OCI-LY1 (cell line): ENCODE measurements at regions not wholly inside any gene's neighbourhood (a gene's known extent, or its start where the extent isn't known, plus 50 kb on each side); places are given as distances from the start of the nearest gene placed in this dataset.

Experiments
- H2AFZ ChIP-seq: fragments of 200-600 bp; sonication (generic), shearing (Covaris generic); 2 replicates; pipeline ENCODE4 v1.6.0; 2014; ENCODE audit warnings: antibody characterized with exemption, mild to moderate bottlenecking, low read length
- H3F3A ChIP-seq: fragments of 200-600 bp; sonication (generic), shearing (Covaris generic); 2 replicates; pipeline ENCODE4 v1.6.0; 2014; ENCODE audit warnings: mild to moderate bottlenecking, antibody characterized with exemption, low read length, moderate library complexity; ENCODE audit not compliant: insufficient read depth
- H3K27ac ChIP-seq: fragments of 200-600 bp; sonication (generic); 2 replicates; pipeline ENCODE4 v1.5.1; 2014; ENCODE audit warnings: low read length, mixed run types, mild to moderate bottlenecking, low read depth; ENCODE audit not compliant: poor library complexity, severe bottlenecking
- H3K27me3 ChIP-seq: fragments of 200-600 bp; sonication (generic); 2 replicates; pipeline ENCODE4 v1.6.0; 2014; ENCODE audit warnings: antibody characterized with exemption, mild to moderate bottlenecking, low read length, moderate library complexity; ENCODE audit not compliant: insufficient read depth
- H3K36me3 ChIP-seq: fragments of 200-600 bp; sonication (generic); 2 replicates; pipeline ENCODE4 v1.6.1; 2014; ENCODE audit warnings: mild to moderate bottlenecking, antibody characterized with exemption, low read length, moderate library complexity, mixed read lengths; ENCODE audit not compliant: insufficient read depth
- H3K4me1 ChIP-seq: fragments of 200-600 bp; sonication (generic); 2 replicates; pipeline ENCODE4 v1.5.1; 2014; ENCODE audit warnings: mild to moderate bottlenecking, low read length, moderate library complexity; ENCODE audit not compliant: insufficient read depth, severe bottlenecking
- H3K4me2 ChIP-seq: fragments of 200-600 bp; sonication (generic), shearing (Covaris generic); 2 replicates; pipeline ENCODE4 v1.6.1; 2014; ENCODE audit warnings: low read length
- H3K4me3 ChIP-seq: fragments of 200-600 bp; sonication (generic); 2 replicates; pipeline ENCODE4 v1.5.1; 2014; ENCODE audit warnings: low read length, low read depth, mild to moderate bottlenecking, mixed read lengths; ENCODE audit not compliant: poor library complexity, severe bottlenecking
- H3K79me2 ChIP-seq: fragments of 200-600 bp; shearing (Covaris generic); 2 replicates; pipeline ENCODE4 v1.6.1; 2016; ENCODE audit warnings: mixed run types, low read length, mixed read lengths; ENCODE audit not compliant: insufficient read depth
- H3K9ac ChIP-seq: fragments of 200-600 bp; sonication (generic), shearing (Covaris generic); 2 replicates; pipeline ENCODE4 v1.6.1; 2014; ENCODE audit warnings: mild to moderate bottlenecking, low read length, mixed read lengths
- H3K9me2 ChIP-seq: fragments of 200-600 bp; sonication (generic), shearing (Covaris generic); 2 replicates; pipeline ENCODE4 v1.6.1; 2014; ENCODE audit warnings: low read depth, mild to moderate bottlenecking, low read length, mixed read lengths
- H3K9me3 ChIP-seq: fragments of 200-600 bp; shearing (Covaris generic); 2 replicates; pipeline ENCODE4 v1.6.1; 2014; ENCODE audit warnings: low read length, mixed read lengths
- H4K20me1 ChIP-seq: fragments of 200-600 bp; sonication (generic), shearing (Covaris generic); 2 replicates; pipeline ENCODE4 v1.6.0; 2016; ENCODE audit warnings: mild to moderate bottlenecking, low read length; ENCODE audit not compliant: insufficient read depth
- EZH2 ChIP-seq: fragments of 200-600 bp; sonication (generic), shearing (Covaris generic); IDR thresholded peaks from 2 replicates; pipeline ENCODE4 v1.8.0; 2017; ENCODE audit warnings: borderline replicate concordance, mixed run types, mild to moderate bottlenecking, antibody characterized with exemption, low read length, moderate library complexity, mixed read lengths
- TF ChIP-seq, protein P1 (sequence below): fragments of 200-600 bp; sonication (generic), shearing (Covaris generic); IDR thresholded peaks from 2 replicates; pipeline ENCODE4 v1.5.1; 2017; ENCODE audit warnings: mild to moderate bottlenecking, antibody characterized with exemption, low read length, moderate library complexity, mixed read lengths

GRCh38 chr2:64238799-64239198 is 94.6 kb upstream of the PELI1 start:
- no peaks in the 10 kb centered on the region for H3K27me3 ChIP-seq
- TF ChIP-seq, protein P1, sequence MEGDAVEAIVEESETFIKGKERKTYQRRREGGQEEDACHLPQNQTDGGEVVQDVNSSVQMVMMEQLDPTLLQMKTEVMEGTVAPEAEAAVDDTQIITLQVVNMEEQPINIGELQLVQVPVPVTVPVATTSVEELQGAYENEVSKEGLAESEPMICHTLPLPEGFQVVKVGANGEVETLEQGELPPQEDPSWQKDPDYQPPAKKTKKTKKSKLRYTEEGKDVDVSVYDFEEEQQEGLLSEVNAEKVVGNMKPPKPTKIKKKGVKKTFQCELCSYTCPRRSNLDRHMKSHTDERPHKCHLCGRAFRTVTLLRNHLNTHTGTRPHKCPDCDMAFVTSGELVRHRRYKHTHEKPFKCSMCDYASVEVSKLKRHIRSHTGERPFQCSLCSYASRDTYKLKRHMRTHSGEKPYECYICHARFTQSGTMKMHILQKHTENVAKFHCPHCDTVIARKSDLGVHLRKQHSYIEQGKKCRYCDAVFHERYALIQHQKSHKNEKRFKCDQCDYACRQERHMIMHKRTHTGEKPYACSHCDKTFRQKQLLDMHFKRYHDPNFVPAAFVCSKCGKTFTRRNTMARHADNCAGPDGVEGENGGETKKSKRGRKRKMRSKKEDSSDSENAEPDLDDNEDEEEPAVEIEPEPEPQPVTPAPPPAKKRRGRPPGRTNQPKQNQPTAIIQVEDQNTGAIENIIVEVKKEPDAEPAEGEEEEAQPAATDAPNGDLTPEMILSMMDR: no peak
- no peak for TF ChIP-seq EZH2
- H3K27ac ChIP-seq: no peak overlapping the region
- H2AFZ ChIP-seq: no peak overlapping the region
- H3K9me2 ChIP-seq: no peaks in the 10 kb centered on the region
- H3K4me2 ChIP-seq: no peak overlapping the region
- H3K4me3 ChIP-seq: no peak overlapping the region
- no peaks in the 10 kb centered on the region for H4K20me1 ChIP-seq
- H3F3A ChIP-seq: no peaks in the 10 kb centered on the region
- H3K4me1 ChIP-seq: no peaks in the 10 kb centered on the region
- no peak overlapping the region for H3K9ac ChIP-seq
- no peaks in the 10 kb centered on the region for H3K36me3 ChIP-seq
- H3K79me2 ChIP-seq: no peaks in the 10 kb centered on the region
- H3K9me3 ChIP-seq: no peaks in the 10 kb centered on the region

- Histone ChIP-seq H3K9me2 (no peaks in the 10 kb centered on the region), H4K20me1 (no peaks in the 10 kb centered on the region), H3K79me2 (no peaks in the 10 kb centered on the region), H3K4me2 (no peak overlapping the region), H3K9me3 (no peaks in the 10 kb centered on the region), H3K4me3 (no peak overlapping the region), H3K36me3 (peaks cover 7% of the 10 kb centered on the region; the same call in 1 of the 2 replicates), H3F3A (no peaks in the 10 kb centered on the region), H3K27me3 (no peaks in the 10 kb centered on the region), H3K4me1 (no peaks in the 10 kb centered on the region), H3K9ac (no peak overlapping the region), H3K27ac (no peak overlapping the region), H2AFZ (no peak overlapping the region)
- no peak for TF ChIP-seq EZH2
- TF ChIP-seq, protein P1: no peak
Observed at GRCh38 chr2:64243081-64244036, 99.1 kb upstream of the PELI1 start.

GRCh38 chr2:64244037-64244416 is 99.8 kb upstream of the PELI1 start:
- Histone ChIP-seq H3K9me3 (no peaks in the 10 kb centered on the region), H3K4me3 (no peak overlapping the region), H3K36me3 (peaks cover 7% of the 10 kb centered on the region; the same call in 1 of the 2 replicates), H3K27me3 (no peaks in the 10 kb centered on the region), H3K79me2 (no peaks in the 10 kb centered on the region), H3K9me2 (no peaks in the 10 kb centered on the region), H2AFZ (no peak overlapping the region), H3K27ac (no peak overlapping the region), H3F3A (no peaks in the 10 kb centered on the region), H3K9ac (no peak overlapping the region), H3K4me1 (no peaks in the 10 kb centered on the region), H4K20me1 (no peaks in the 10 kb centered on the region), H3K4me2 (no peak overlapping the region)
- TF ChIP-seq, protein P1: no peak
- TF ChIP-seq EZH2: no peak
